GM19023 (cell line): ENCODE measurements at regions not wholly inside any gene's neighbourhood (a gene's known extent, or its start where the extent isn't known, plus 50 kb on each side); places are given as distances from the start of the nearest gene placed in this dataset.

ENCODE experiments used
- ATAC-seq: cut with Tn5 transposase; IDR thresholded peaks from one replicate; pipeline ENCODE4 v1.9.1; 2021; ENCODE audit warnings: mild to moderate bottlenecking, moderate library complexity; ENCODE audit not compliant: unreplicated experiment

DNA sequence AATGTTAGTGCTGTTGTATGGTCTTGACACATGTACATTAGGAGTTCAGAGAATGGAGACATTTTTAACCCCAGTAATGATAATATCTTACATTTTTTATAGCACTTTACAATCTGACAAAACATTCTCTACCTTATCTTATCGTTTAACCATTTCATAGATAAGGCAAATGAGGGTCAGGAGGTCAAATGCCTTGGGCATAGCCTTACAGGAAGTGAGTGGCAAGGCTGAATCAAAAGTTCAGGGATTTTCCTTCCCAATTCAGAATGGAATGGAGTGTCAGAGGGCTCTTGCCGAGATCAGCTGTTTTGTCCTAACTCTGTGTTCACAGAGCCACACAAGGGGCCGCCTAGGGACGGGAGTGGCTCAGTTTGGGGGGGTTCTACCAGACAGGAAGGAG is 57.6 kb upstream of the AK4 start:
- no peak for ATAC-seq

DNA sequence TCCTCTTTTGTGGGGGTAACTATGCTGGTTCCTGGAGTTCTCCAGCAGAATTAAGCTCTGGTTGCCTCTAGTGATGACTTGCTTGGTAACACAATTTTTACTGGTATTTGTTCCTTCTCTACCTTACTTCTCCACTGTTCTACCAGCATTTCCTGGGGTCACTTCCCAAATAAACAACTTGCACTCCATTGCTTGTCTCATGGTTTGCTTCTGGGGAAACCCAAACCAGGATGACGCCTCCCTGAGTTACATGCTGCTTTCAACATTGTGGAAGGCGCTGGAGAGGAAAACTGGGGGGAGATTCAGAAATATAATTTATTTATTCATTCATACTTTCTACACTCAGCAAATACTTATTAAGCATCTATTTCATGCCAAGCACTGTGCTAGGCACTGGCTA is 55.3 kb upstream of the AK4 start:
- no peak for ATAC-seq

DNA sequence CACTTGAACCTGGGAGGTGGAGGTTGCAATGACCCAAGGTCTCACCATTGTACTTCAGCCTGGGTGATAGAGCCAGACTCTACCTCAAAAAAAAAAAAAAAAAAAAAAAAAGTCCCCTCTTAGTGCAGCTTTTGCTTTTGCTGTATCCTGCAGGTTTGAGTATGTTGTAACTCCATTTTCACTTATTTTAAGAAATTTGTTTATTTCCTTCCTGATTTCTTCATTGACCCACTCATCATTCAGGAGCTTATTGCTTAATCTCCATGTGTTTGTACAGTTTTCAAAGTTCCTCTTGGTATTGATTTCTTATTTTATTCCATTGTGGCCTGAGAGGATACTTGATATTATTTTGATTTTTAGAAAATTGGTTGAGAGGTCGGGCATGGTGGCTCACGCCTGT is 50.9 kb upstream of the AK4 start:
- ATAC-seq = no peak
